ENCODE measurements at regions not wholly inside any gene's neighbourhood (a gene's known extent, or its start where the extent isn't known, plus 50 kb on each side); places are given as distances from the start of the nearest gene placed in this dataset.
"Not testable (repeated sequence)": the region's sequence is repeated elsewhere in the genome, so short reads cannot be mapped to it uniquely, and the experiment has no call there.

DNA sequence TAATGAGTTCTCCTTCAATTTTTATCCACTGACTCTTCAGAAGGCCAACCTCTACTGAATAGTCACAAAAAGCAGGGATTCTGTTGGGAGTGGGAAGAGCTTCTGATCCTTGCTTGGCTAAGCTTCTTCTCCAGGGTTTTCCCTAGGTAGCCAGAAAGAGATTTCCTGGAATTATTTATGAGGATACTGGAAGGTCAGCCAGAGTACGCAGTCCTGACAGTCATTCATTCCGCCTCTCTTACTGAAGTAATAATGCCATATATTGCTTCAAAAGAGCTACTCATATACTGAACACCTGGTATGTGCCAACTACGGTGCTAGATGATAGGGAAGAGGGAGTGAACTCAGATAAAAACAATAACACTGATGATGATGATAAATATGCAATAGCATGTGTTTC lies 116.1 kb downstream of the CCDC34 start:
- Histone ChIP-seq H3K27ac (no peak overlapping the region), H3K4me3 (no peak overlapping the region)

DNA sequence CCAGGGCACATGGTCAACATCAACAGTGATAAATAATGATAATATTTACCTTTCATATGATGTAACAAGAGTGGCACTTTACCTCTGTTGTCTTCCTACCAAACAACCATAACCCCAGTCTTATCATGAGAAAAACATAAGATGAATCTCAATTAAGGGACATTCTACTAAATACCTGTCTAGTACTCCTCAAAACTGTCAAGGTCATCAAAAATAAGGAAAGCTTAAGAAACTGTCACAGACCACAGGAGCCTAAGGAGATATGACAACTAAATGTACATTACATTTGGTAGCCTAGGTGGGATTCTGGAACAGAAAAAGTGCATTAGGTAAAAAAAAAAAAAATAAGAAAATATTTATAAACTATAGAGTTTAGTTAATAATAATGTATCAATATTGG lies 118.1 kb downstream of the CCDC34 start:
- no peak overlapping the region for H3K27ac ChIP-seq
- no peak overlapping the region for H3K4me3 ChIP-seq

DNA sequence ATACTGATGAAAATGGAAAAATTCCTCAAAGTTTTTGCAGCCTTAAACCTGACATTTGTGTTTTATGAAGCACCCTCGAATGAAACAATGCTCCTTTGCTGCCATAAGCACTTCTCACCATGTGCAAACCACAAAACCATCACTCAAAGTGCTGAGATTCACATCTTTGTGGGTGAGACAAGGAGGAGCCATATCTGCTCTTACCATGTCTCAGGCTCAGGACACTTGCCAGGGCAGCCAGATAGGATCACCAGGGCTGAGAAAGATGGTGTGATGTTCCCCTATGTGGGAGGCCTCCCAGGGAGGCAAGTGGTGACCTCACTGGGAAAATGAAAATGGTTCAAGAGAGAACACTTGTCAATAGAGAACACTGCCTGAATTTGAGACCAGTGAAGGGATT lies 120.4 kb downstream of the CCDC34 start:
- H3K4me3 ChIP-seq: no peak overlapping the region
- H3K27ac ChIP-seq: peak overlapping the region in 4 of 21 experiments; percentile 21 to 74 (median 46)

DNA sequence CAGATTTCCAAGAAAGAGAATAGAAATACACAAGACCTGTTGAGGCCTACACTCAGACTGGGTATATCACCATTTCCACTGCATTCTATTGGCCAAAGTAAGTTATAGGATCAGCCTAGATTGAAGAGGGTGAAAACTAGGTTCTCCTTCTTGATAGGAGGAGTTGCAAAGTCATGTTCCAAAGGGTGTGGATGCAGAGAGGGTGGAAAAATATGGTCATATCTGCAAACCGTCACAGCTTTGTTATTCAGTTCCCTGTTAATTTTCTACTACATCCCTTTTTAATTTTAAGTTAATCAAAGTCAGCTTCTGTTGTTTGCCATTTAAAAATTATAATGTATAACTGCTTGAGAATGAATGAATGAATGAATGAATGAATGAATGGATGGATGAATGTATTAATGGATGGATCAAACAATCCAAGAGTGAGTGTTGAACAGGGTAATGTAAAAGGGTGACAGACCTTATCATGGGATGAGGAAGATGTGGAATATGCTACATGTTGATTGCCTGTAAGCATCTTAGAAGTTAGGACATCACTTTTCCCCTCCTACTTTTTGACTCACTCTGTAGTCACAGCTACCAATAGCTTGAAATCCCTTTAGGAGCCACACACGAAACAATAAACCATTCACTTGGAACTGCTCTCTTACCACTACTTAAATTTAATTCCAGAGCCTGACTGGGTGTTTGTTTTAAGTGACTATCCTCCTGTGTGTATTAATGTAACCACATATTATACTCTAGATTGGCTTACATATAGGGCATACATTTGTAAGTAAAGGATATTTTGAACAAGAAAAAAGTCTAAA lies 121.5 kb downstream of the CCDC34 start:
- Histone ChIP-seq H3K27ac (peak overlapping the region in 8 of 21 experiments; percentile 13 to 74 (median 28)), H3K4me3 (no peak overlapping the region)

DNA sequence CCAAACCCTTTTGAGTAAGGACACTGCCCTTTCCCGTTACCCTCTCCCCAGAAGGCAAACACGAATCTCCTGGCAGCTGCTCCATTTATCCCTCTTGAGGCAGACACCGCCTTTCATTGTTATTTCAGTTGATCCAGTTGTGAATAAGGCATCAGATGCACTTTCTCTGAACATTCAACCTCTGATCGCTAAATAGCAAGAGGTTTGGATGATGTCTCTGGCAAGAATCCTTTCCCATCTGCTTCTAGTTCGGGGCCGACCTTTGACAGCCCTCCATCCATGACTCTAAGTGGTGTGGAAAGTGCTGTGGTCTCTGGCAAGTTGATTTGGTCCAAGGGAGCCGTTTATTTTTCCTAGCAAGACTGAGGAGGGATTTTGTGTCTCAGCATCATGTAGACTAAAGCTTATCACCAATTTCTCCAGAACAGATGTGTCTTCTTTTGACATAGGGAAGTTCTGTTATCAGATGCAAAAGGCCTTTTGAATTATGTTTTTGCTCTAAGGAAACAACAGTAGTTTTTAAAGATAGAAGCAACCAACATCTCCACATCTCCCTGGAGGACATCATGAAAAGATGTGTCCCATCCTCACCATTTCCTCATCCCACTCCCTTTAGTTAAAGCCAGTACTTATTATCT lies 123.6 kb downstream of the CCDC34 start:
- H3K27ac ChIP-seq: peak overlapping the region in 4 of 21 experiments; percentile 17 to 74 (median 50)
- no peak overlapping the region for H3K4me3 ChIP-seq

DNA sequence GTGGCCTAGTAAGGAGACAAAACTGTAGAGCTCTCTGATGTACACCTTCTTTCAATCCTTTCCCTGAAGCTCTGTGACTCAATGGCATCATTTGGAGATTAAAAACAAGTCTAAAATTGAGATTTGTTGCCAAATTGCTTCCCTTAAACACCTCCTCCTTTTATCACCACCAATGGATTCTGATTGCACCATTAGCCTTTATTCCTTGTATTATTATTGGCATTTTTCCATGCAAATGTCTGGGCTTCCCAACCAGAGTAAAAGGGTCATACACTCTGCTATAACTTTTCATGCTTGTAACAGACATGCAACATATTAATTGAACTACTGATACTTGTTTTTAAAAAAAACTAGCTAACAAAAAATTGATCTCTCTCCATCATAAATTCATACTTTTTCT lies 124.2 kb downstream of the CCDC34 start:
- Histone ChIP-seq H3K27ac (peak overlapping the region in 4 of 21 experiments; percentile 2 to 43 (median 22)), H3K4me3 (no peak overlapping the region)

DNA sequence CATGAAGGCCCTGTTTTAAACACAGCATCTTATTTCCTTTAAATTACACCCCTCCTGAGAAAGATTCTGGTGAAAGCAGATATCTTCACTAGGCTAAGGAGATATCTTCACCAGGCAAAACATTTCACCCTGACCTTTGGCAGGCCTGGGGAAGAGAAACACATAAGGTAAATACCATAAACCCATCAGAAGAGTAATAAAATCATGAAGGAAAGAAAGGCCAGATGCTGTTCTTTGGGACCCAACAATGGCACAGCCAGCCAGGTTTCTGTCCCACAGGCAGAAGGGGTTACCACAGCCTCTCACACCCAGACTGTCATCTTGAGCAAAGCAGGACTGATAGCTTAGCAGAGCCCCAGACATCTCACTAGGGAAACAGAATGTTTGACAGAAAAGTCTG lies 125.4 kb downstream of the CCDC34 start:
- Histone ChIP-seq H3K4me3 (no peak overlapping the region), H3K27ac (peak overlapping the region in 2 of 21 experiments; percentile 19 to 64)

DNA sequence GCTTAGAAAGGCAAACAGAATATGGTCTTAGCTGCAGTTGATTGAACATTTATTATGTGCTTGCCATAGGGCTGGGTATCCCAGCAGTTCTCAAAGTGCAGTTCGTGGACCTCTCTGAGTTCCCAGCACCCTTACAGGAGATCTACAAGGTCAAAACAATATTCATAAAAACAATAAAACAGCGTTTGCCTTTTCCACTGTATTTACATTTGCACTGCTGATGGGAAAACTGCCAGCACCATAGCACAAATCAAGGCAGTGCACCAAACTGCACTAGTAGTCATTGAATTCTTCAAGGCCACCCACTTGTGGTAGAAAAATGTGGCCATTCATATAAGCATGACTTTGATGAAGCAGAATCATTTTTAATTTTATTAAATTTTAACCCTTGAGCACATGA lies 128.1 kb downstream of the CCDC34 start:
- peak overlapping the region in 5 of 21 experiments; percentile 11 to 55 (median 23) for H3K27ac ChIP-seq
- H3K4me3 ChIP-seq: no peak overlapping the region

DNA sequence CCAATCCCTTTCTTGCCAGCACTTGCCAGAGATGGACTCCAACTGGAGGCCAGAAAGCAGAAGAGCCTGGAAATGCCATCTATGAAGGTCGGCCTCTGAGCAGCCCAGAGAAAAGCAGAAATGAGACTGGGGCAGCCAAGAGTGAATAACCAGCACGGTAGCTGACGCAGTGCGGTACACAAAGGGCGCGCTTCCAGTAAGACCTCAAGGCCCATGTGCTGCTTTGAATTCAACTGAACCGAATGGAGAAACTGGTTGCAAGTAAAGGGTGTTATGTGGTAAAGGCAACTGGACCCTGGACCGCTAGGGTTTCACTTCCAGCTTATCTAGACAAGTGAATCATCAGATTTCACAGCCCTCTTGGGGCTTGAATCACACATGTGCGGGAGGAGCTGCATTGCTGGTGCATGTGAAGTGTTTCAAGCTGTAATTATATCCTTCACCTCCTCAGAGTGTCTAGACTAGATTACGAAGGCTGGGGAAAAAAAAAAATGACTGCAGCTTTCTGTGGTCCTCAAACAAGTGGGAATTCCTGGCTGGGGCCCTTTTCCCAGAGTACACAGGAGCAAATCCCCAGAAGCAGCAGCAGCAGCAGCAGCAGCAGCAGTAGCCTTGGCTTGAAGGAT lies 128.9 kb downstream of the CCDC34 start:
- H3K27ac ChIP-seq: peak overlapping the region in 16 of 21 experiments; percentile 0 to 81 (median 40)
- no peak overlapping the region for H3K4me3 ChIP-seq

DNA sequence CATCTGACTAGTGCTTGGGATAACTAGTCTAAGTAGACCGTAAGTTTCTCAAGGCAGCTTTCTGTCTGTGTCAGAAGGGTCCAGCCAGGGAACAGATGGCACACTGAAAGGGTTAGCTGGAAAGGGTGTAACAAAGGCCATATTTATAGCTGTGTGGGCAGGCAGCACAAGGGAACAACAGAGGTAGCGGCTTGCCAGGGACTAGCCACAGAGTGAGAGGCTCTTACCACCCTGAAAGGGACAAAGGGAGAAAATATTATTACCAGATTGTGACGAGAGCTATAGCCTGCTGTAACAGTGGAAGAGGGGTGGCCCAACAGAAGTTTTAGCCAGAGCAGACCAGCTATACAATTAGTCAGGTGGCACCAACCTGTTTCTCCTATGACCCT lies 129.4 kb downstream of the CCDC34 start:
- H3K27ac ChIP-seq: peak overlapping the region in 16 of 21 experiments; percentile 0 to 81 (median 40)

DNA sequence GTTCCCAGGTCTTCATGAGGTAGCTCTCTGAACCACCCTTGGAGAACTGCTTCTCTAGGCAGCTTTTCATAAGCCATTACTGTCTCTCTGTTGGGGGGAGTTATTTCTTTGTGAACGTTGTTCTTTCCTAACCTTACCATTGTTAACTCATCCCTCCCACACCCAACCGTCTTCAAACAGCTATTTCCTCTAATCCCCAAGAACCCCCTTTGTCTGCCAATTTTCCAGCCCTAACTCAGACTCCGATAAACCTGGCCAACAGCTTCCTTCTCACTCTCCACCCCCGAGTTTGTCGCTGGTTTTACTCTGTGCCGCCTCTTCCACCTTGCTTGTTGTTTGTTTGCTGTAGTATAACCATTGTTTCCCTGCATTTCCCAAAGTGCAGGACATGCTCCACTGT lies 131.5 kb downstream of the CCDC34 start:
- H3K27ac ChIP-seq: peak overlapping the region in 3 of 21 experiments; percentile 20 to 67 (median 27)
- H3K4me3 ChIP-seq: no peak overlapping the region

More for the DNA sequence above, 129.4 kb downstream of the CCDC34 start:
- H3K4me3 ChIP-seq: no peak overlapping the region

DNA sequence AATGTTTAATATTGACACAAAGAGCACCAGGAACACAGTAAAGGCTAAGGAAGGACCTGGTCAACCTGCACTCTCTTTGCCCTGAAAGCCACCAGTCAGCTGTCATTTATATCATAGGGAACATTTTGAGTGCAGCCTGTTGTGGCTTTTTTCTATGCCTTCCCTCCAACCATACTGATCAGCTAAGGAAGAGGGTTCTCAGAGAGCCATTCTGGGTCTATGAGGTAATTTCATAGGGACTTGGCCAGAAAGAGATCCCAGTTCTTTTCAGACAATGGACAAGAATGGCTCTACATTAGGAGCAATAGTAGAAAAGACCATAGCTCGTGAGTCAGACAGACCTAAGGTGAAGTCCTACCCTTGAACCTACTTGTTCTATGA lies 132.8 kb downstream of the CCDC34 start:
- Histone ChIP-seq H3K4me3 (no peak overlapping the region), H3K27ac (peak overlapping the region in 5 of 21 experiments; percentile 1 to 67 (median 34))

DNA sequence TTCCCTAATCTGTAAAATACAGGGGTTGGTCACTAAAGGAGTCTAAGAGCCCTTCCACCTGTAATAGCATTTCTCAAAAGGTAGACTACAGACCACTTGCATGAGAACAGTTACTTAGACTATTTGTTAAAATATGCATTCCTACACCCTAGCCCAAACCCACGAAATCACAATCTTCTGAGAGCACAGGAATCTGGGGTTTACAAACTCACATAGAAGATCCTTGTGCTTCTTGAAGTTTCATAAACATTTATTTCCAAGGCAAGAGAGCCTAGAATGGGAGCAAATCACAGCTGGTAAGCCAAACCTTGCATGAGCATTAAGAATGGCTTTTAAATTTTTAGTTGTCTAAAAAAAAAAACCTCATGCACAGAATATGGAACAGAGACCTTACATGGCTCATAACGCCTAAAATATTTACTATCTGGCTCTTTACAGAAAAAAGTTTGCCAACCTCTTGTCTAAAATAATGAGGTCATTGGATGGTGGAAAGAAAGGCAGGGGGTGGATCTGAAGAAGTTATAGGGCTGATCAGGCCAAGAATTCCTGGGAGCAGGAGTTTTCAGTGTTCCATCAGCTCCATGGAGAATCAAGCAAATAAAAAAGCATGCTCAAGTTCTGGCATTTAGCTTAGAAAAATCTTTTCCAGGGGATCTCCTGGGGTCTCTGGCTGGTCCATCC lies 133.4 kb downstream of the CCDC34 start:
- Histone ChIP-seq H3K27ac (peak overlapping the region in 7 of 21 experiments; percentile 3 to 73 (median 37)), H3K4me3 (no peak overlapping the region)

DNA sequence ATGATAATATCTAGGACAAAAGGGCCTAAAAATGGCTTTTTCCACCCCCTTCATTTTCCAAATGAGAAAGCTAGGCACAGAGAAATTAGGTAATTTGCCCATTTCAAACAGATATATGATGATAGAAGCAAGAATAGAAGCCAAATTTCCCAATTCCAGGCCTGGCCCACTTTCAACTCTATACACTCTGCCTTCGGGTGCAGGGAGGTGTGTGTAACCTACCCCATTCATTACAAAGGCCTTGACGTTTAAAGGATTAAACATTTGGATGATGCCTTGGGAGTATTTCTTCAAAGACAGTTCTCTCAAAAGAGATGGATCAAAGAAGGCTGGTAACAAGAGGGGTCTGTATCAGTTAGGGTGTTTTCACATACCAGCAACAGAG lies 134.1 kb downstream of the CCDC34 start:
- no peak overlapping the region for H3K4me3 ChIP-seq
- peak overlapping the region in 8 of 21 experiments; percentile 3 to 79 (median 31) for H3K27ac ChIP-seq

DNA sequence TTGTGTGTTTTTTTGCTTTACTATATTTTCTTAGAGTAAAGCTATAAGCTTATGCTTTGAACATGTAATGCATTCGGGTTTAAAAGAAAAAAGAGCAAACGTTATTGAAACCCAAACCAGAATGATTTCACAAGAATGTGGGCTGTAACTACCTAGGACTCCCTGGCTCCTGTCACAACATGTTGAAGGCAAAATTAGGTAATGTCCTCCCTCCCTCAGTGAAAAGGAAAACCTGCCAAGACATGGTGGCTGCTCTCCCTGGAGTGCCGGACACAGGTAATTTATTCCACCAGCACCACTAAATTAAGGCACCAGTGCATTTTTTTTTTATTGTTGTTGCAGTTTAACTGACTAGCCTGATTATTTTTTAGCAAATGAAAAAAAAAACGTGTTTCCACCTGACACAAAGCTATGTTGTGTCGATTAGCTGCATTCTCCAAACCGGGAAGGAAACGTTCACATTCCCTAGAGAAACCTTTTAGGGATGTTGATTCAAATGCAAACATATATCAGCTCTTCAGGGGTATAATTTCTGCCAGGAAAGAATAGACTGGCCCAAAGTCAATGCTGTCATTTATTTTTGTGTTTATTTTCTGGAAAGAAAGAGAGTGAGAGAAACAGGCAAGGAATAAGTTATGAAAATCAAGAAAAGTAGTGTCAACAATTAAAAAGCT lies 134.6 kb downstream of the CCDC34 start:
- H3K4me3 ChIP-seq: no peak overlapping the region
- peak overlapping the region in 11 of 21 experiments; percentile 2 to 79 (median 38) for H3K27ac ChIP-seq

DNA sequence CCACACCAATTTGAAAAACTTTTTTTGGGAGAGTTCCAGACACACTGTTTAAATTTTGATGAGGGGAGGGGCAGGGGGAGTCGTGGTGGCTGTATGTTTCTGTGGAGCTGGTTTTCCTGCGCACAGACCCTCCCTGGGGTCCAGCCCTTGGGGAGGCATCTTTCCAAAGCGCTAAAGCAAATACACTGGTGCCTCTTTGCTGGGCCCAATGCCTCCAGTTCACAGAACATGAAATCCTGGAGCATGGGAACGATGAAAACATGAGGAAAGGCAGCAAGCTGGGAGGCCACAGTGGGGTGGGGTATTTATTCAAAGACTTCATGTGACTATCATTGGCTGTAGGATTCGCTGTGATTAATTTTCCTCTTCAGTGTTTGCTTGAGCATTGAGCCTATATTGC lies 135.3 kb downstream of the CCDC34 start:
- Histone ChIP-seq H3K4me3 (no peak overlapping the region), H3K27ac (peak overlapping the region in 12 of 21 experiments; percentile 2 to 79 (median 36))

DNA sequence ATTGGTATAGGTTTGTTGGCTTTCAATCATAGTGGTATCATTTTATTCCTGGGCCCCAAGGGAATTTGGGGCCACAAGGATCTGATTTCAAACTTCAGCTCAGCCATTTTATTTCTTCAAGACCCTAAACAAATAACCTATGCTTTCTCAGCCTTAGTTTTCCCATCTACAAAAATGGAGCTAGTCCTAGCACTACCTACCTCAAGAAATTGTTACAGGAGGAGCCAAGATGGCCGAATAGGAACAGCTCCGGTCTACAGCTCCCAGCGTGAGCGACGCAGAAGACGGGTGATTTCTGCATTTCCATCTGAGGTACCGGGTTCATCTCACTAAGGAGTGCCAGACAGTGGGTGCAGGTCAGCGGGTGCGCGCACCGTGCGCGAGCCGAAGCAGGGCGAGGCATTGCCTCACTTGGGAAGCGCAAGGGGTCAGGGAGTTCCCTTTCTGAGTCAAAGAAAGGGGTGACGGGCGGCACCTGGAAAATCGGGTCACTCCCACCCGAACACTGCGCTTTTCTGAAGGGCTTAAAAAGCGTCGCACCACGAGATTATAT lies 143.5 kb downstream of the CCDC34 start:
- H3K4me3 ChIP-seq: not testable (repeated sequence)
- peak overlapping the region in 6 of 21 experiments; percentile 22 to 66 (median 50) for H3K27ac ChIP-seq

DNA sequence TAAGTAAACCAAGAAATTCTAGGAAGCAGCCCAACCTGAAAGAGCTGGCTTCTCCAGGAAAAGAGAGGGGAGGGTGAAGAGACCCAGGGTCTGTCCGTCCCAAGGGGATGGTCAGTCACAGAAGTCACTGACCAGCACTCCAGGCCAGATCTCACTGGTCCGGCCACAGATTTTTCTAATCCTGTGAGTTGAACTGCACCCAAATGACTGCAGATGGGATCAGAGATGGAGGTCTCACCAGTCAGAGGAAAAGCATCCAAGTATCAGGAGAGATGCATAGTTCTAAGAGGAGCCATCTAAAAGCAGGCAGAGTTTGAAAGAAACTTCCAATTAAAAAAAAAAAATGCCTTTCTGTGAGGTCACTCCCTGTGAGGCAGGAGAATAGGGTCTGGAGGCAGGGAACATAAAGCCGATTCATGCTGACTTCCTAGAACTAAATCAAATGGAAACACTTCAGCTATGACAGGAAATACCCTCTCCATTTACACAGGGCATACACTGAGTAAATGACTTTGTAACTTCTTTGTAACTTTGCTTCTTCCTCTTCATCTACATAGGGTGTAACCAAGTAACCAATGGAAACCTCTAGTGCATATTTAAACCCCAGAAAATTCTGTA lies 144.5 kb downstream of the CCDC34 start:
- peak overlapping the region in 11 of 21 experiments; percentile 24 to 66 (median 52) for H3K27ac ChIP-seq
- no peak overlapping the region for H3K4me3 ChIP-seq
